ENCODE measurements at regions not wholly inside any gene's neighbourhood (a gene's known extent, or its start where the extent isn't known, plus 50 kb on each side); places are given as distances from the start of the nearest gene placed in this dataset.
"Not testable (repeated sequence)": the region's sequence is repeated elsewhere in the genome, so short reads cannot be mapped to it uniquely, and the experiment has no call there.

- TF ChIP-seq CTCF (IDR thresholded peaks at IDR 0.05); POLR2A (IDR thresholded peaks at IDR 0.05); POLR2AphosphoS5 (IDR thresholded peaks at IDR 0.05; ENCODE audit: insufficient read depth in 1 of 2, low read depth in 1 of 2): not testable (repeated sequence)
These were observed 90.5 kb upstream of the METTL9 start for GRCh38 chr16:21508661-21509436.

Data from vagina (tissue), 2 donors.